Activated CD4-positive, alpha-beta T cell treated with anti-CD3 and anti-CD28 coated beads, Interleukin-2, amount 10 ng/mL, durations not matched to agents 7 days and 5 days (primary cell): ENCODE measurements at regions not wholly inside any gene's neighbourhood (a gene's known extent, or its start where the extent isn't known, plus 50 kb on each side); places are given as distances from the start of the nearest gene placed in this dataset.
"Not testable (repeated sequence)": the region's sequence is repeated elsewhere in the genome, so short reads cannot be mapped to it uniquely, and the experiment has no call there.

ENCODE experiments used
- CTCF ChIA-PET: fragments of 350-600 bp; sonication (Branson Sonifier 250); formaldehyde crosslinking; loops from one replicate; lab custom pipeline; 2021; ENCODE audit warnings: antibody characterized with exemption; lab: Charles Lee
- POLR2A ChIA-PET: fragments of 350-600 bp; sonication (Branson Sonifier 250); formaldehyde crosslinking; loops from one replicate; lab custom pipeline; 2021; ENCODE audit warnings: antibody characterized with exemption; lab: Charles Lee
- DNase-seq: peaks from one replicate; pipeline ENCODE4 v3.0.0-alpha.2; 2020
- H3K27ac Mint-ChIP-seq: one replicate; pipeline ENCODE4 v1.8.0; 2021; ENCODE audit warnings: mild to moderate bottlenecking, moderate library complexity, mixed read lengths
- H3K27me3 Mint-ChIP-seq: one replicate; pipeline ENCODE4 v1.8.0; 2021; ENCODE audit warnings: mixed read lengths
- H3K36me3 Mint-ChIP-seq: one replicate; pipeline ENCODE4 v1.8.0; 2021; ENCODE audit warnings: low read depth, mixed read lengths
- H3K4me1 Mint-ChIP-seq: one replicate; pipeline ENCODE4 v1.8.0; 2021; ENCODE audit warnings: mixed read lengths
- H3K4me3 Mint-ChIP-seq: one replicate; pipeline ENCODE4 v1.8.0; 2021; ENCODE audit warnings: mild to moderate bottlenecking, moderate library complexity, mixed read lengths
- H3K9me3 Mint-ChIP-seq: one replicate; pipeline ENCODE4 v1.8.0; 2021; ENCODE audit warnings: mixed read lengths

- POLR2A ChIA-PET: no interaction called here
- CTCF ChIA-PET: no interaction called here
Measured at GRCh38 chr12:47438175-47438574, 267.7 kb downstream of the RPAP3 start.

GRCh38 chr12:47437570-47437969 is 268.3 kb downstream of the RPAP3 start:
- Mint-ChIP-seq H3K9me3 (peaks cover 14% of the 10 kb centered on the region), H3K36me3 (no peaks in the 10 kb centered on the region), H3K27me3 (no peaks in the 10 kb centered on the region), H3K27ac (no peak overlapping the region), H3K4me3 (no peak overlapping the region), H3K4me1 (no peaks in the 10 kb centered on the region)
- POLR2A ChIA-PET: no interaction called here
- no peak for DNase-seq
- CTCF ChIA-PET: no interaction called here

More at GRCh38 chr12:47438175-47438574, 267.7 kb downstream of the RPAP3 start:
- Mint-ChIP-seq H3K4me1 (no peaks in the 10 kb centered on the region), H3K27ac (no peak overlapping the region), H3K9me3 (peaks cover 20% of the 10 kb centered on the region), H3K36me3 (no peaks in the 10 kb centered on the region), H3K4me3 (no peak overlapping the region), H3K27me3 (no peaks in the 10 kb centered on the region)
- no peak for DNase-seq

GRCh38 chr12:47433876-47434275 is 272.0 kb downstream of the RPAP3 start:
- H3K36me3 Mint-ChIP-seq: no peaks in the 10 kb centered on the region
- no peak overlapping the region for H3K4me3 Mint-ChIP-seq
- peaks cover 8% of the 10 kb centered on the region for H3K9me3 Mint-ChIP-seq
- no peaks in the 10 kb centered on the region for H3K4me1 Mint-ChIP-seq
- CTCF ChIA-PET: no interaction called here
- no peak overlapping the region for H3K27ac Mint-ChIP-seq
- DNase-seq: no peak
- POLR2A ChIA-PET: no interaction called here
- no peaks in the 10 kb centered on the region for H3K27me3 Mint-ChIP-seq

GRCh38 chr12:47426678-47427309 is 279.0 kb downstream of the RPAP3 start:
- H3K4me1 Mint-ChIP-seq, POLR2A ChIA-PET, H3K27me3 Mint-ChIP-seq, H3K9me3 Mint-ChIP-seq, H3K36me3 Mint-ChIP-seq, DNase-seq: not testable (repeated sequence)
- Mint-ChIP-seq H3K27ac (peak overlapping the region; percentile 87), H3K4me3 (peak overlapping the region; percentile 65)
- CTCF ChIA-PET: interaction anchor here (1.7 kb wide), 1 partner anchor 347 kb away, joined by 4 read pairs; the partner anchor contains the start of genes AMIGO2 and PCED1B

GRCh38 chr12:47422611-47423010 is 283.2 kb downstream of the RPAP3 start:
- Mint-ChIP-seq H3K4me3 (no peak overlapping the region), H3K27me3 (no peaks in the 10 kb centered on the region), H3K4me1 (peaks cover 9% of the 10 kb centered on the region), H3K9me3 (peaks cover 5% of the 10 kb centered on the region), H3K27ac (no peak overlapping the region), H3K36me3 (peaks cover 3% of the 10 kb centered on the region)
- no peak for DNase-seq
- POLR2A ChIA-PET: no interaction called here
- CTCF ChIA-PET: no interaction called here

- CTCF ChIA-PET: interaction anchor here (0.7 to 1.7 kb wide), 4 partner anchors 22 to 387 kb away, joined by 3 to 4 read pairs (median 4); no protein-coding TSS in a partner anchor
- Mint-ChIP-seq H3K4me1 (peaks cover 2% of the 10 kb centered on the region), H3K4me3 (no peak overlapping the region), H3K36me3 (peaks cover 2% of the 10 kb centered on the region), H3K9me3 (peaks cover 3% of the 10 kb centered on the region), H3K27me3 (no peaks in the 10 kb centered on the region), H3K27ac (no peak overlapping the region)
- no peak for DNase-seq
- POLR2A ChIA-PET: no interaction called here
Measured at GRCh38 chr12:47419497-47419896, 286.3 kb downstream of the RPAP3 start.

GRCh38 chr12:47417955-47418354 is 287.9 kb downstream of the RPAP3 start:
- ChIA-PET POLR2A (no interaction called here), CTCF (interaction anchor here (1.7 kb wide), 1 partner anchor 60 kb away, joined by 4 read pairs; no protein-coding TSS in a partner anchor)
- Mint-ChIP-seq H3K27me3 (no peaks in the 10 kb centered on the region), H3K4me1 (peaks cover 4% of the 10 kb centered on the region), H3K4me3 (no peak overlapping the region), H3K9me3 (no peaks in the 10 kb centered on the region), H3K36me3 (peaks cover 4% of the 10 kb centered on the region), H3K27ac (no peak overlapping the region)
- DNase-seq: no peak

GRCh38 chr12:47417121-47417520 is 288.7 kb downstream of the RPAP3 start:
- CTCF ChIA-PET: interaction anchor here (0.6 kb wide), 1 partner anchor 360 kb away, joined by 3 read pairs; no protein-coding TSS in a partner anchor
- POLR2A ChIA-PET: no interaction called here
- Mint-ChIP-seq H3K4me3 (no peak overlapping the region), H3K36me3 (peaks cover 4% of the 10 kb centered on the region), H3K4me1 (peaks cover 11% of the 10 kb centered on the region), H3K27ac (no peak overlapping the region), H3K27me3 (no peaks in the 10 kb centered on the region), H3K9me3 (no peaks in the 10 kb centered on the region)
- DNase-seq: no peak

GRCh38 chr12:47415054-47415453 is 290.8 kb downstream of the RPAP3 start:
- Mint-ChIP-seq H3K36me3 (peaks cover 4% of the 10 kb centered on the region), H3K4me3 (no peak overlapping the region), H3K27ac (no peak overlapping the region), H3K27me3 (no peaks in the 10 kb centered on the region), H3K9me3 (no peaks in the 10 kb centered on the region), H3K4me1 (peaks cover 25% of the 10 kb centered on the region)
- ChIA-PET POLR2A (no interaction called here), CTCF (interaction anchor here (0.7 kb wide), 1 partner anchor 383 kb away, joined by 3 read pairs; no protein-coding TSS in a partner anchor)
- no peak for DNase-seq

GRCh38 chr12:47414511-47414910 is 291.3 kb downstream of the RPAP3 start:
- Mint-ChIP-seq H3K9me3 (no peaks in the 10 kb centered on the region), H3K4me3 (no peak overlapping the region), H3K27ac (no peak overlapping the region), H3K4me1 (peaks cover 30% of the 10 kb centered on the region), H3K36me3 (peaks cover 4% of the 10 kb centered on the region), H3K27me3 (no peaks in the 10 kb centered on the region)
- DNase-seq: no peak
- POLR2A ChIA-PET: no interaction called here
- CTCF ChIA-PET: interaction anchor here (0.6 kb wide), 2 partner anchors 11 to 541 kb away, joined by 3 to 4 read pairs; no protein-coding TSS in a partner anchor

GRCh38 chr12:47413806-47414205 is 292.0 kb downstream of the RPAP3 start:
- CTCF ChIA-PET: interaction anchor here (0.6 to 1.8 kb wide), 3 partner anchors 10 to 540 kb away, joined by 3 to 5 read pairs (median 4); no protein-coding TSS in a partner anchor
- no peaks in the 10 kb centered on the region for H3K9me3 Mint-ChIP-seq
- H3K4me1 Mint-ChIP-seq: peaks cover 36% of the 10 kb centered on the region
- POLR2A ChIA-PET: no interaction called here
- H3K4me3 Mint-ChIP-seq: no peak overlapping the region
- H3K36me3 Mint-ChIP-seq: peaks cover 4% of the 10 kb centered on the region
- H3K27ac Mint-ChIP-seq: no peak overlapping the region
- no peak for DNase-seq
- no peaks in the 10 kb centered on the region for H3K27me3 Mint-ChIP-seq

- H3K4me3 Mint-ChIP-seq: no peak overlapping the region
- DNase-seq: no peak
- ChIA-PET CTCF (interaction anchor here (0.6 to 1.8 kb wide), 7 partner anchors 9 to 952 kb away, joined by 3 to 7 read pairs (median 3); no protein-coding TSS in a partner anchor), POLR2A (interaction anchor here (0.6 kb wide), 1 partner anchor 268 kb away, joined by 5 read pairs; no protein-coding TSS in a partner anchor)
- H3K9me3 Mint-ChIP-seq: no peaks in the 10 kb centered on the region
- H3K27me3 Mint-ChIP-seq: no peaks in the 10 kb centered on the region
- peaks cover 46% of the 10 kb centered on the region for H3K4me1 Mint-ChIP-seq
- no peak overlapping the region for H3K27ac Mint-ChIP-seq
- H3K36me3 Mint-ChIP-seq: peaks cover 5% of the 10 kb centered on the region
Measured at GRCh38 chr12:47412601-47413236, 293.1 kb downstream of the RPAP3 start.

- H3K36me3 Mint-ChIP-seq: peaks cover 9% of the 10 kb centered on the region
- no peak for DNase-seq
- no peak overlapping the region for H3K4me3 Mint-ChIP-seq
- POLR2A ChIA-PET: no interaction called here
- no peaks in the 10 kb centered on the region for H3K27me3 Mint-ChIP-seq
- H3K4me1 Mint-ChIP-seq: peaks cover 53% of the 10 kb centered on the region
- H3K27ac Mint-ChIP-seq: no peak overlapping the region
- CTCF ChIA-PET: interaction anchor here (0.5 to 1.6 kb wide), 5 partner anchors 8 to 380 kb away, joined by 3 to 7 read pairs (median 3); no protein-coding TSS in a partner anchor
- H3K9me3 Mint-ChIP-seq: peaks cover 5% of the 10 kb centered on the region
Measured at GRCh38 chr12:47411966-47412365, 293.9 kb downstream of the RPAP3 start.
